Transverse colon (tissue), 3 donors: ENCODE measurements at regions not wholly inside any gene's neighbourhood (a gene's known extent, or its start where the extent isn't known, plus 50 kb on each side); places are given as distances from the start of the nearest gene placed in this dataset.

Experiments
- CTCF ChIP-seq, 5 experiments: fragments of 200-600 bp in 3 of 5; fragments of 450-650 bp in 2 of 5; sonication (generic) in 3 of 5; IDR thresholded peaks; 1 replicate in 2 of 5; 2 replicates in 3 of 5; pipeline ENCODE4 v1.5.1; 2016 to 2017; ENCODE audit warnings: antibody characterized with exemption in 5 of 5, inconsistent platforms in 3 of 5, mild to moderate bottlenecking in 2 of 5, moderate library complexity in 1 of 5
- EP300 ChIP-seq: sonication (generic); formaldehyde crosslinking; IDR thresholded peaks from one replicate; pipeline ENCODE4 v1.6.1; 2017; ENCODE audit warnings: antibody characterized with exemption, low read depth

GRCh38 chr6:166800137-166800536 is 156.2 kb downstream of the RNASET2 start:
- TF ChIP-seq CTCF (IDR thresholded peaks at IDR 0.05) (no peak), EP300 (no peak)
